ENCODE measurements at regions not wholly inside any gene's neighbourhood (a gene's known extent, or its start where the extent isn't known, plus 50 kb on each side); places are given as distances from the start of the nearest gene placed in this dataset.

DNA sequence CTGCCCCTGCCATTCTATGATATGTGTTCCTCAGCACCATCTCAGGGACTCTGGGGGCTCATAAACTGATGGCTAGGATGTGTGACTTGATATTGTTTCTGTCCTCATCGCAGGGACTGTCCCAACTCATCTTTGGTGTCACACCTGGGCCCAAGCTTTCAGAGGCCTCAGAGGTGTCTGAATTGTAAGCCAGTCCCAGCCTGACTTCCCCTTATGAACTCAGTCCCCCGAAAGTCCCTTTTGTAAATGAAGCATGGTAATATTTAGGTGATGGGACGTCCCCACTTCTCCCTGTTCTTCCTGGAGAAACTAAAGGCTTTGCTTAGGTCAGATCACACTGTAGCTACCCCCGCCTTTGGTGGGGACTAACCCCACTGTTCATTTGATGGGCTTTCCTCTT, 142.4 kb upstream of the TLE3 start (continued):
- TF ChIP-seq, protein P1, sequence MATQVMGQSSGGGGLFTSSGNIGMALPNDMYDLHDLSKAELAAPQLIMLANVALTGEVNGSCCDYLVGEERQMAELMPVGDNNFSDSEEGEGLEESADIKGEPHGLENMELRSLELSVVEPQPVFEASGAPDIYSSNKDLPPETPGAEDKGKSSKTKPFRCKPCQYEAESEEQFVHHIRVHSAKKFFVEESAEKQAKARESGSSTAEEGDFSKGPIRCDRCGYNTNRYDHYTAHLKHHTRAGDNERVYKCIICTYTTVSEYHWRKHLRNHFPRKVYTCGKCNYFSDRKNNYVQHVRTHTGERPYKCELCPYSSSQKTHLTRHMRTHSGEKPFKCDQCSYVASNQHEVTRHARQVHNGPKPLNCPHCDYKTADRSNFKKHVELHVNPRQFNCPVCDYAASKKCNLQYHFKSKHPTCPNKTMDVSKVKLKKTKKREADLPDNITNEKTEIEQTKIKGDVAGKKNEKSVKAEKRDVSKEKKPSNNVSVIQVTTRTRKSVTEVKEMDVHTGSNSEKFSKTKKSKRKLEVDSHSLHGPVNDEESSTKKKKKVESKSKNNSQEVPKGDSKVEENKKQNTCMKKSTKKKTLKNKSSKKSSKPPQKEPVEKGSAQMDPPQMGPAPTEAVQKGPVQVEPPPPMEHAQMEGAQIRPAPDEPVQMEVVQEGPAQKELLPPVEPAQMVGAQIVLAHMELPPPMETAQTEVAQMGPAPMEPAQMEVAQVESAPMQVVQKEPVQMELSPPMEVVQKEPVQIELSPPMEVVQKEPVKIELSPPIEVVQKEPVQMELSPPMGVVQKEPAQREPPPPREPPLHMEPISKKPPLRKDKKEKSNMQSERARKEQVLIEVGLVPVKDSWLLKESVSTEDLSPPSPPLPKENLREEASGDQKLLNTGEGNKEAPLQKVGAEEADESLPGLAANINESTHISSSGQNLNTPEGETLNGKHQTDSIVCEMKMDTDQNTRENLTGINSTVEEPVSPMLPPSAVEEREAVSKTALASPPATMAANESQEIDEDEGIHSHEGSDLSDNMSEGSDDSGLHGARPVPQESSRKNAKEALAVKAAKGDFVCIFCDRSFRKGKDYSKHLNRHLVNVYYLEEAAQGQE (IDR thresholded peaks at IDR 0.05; ENCODE audit: borderline replicate concordance): no peak
- TF ChIP-seq, protein P1 (CRISPR knock-in tag; IDR thresholded peaks at IDR 0.05; ENCODE audit: low read depth): no peak
- TF ChIP-seq RBM14 (IDR thresholded peaks at IDR 0.05; ENCODE audit: borderline replicate concordance, insufficient read depth, low read depth, low read length) (no peak), ZNF699 (CRISPR knock-in tag; IDR thresholded peaks at IDR 0.05; ENCODE audit: insufficient replicate concordance) (no peak), CBFB (CRISPR knock-in tag; IDR thresholded peaks at IDR 0.05) (no peak), RBM25 (IDR thresholded peaks at IDR 0.05; ENCODE audit: low read depth, low read length, severe bottlenecking) (no peak), NFYB (IDR thresholded peaks at IDR 0.05; ENCODE audit: extremely low read depth, insufficient read length) (no peak), PTBP1 (IDR thresholded peaks at IDR 0.05; ENCODE audit: low read depth, low read length) (no peak), SMARCB1 (IDR thresholded peaks at IDR 0.05; ENCODE audit: insufficient read length, low read depth) (no peak), ZBTB17 (CRISPR knock-in tag; IDR thresholded peaks at IDR 0.05) (no peak)
- TF ChIP-seq, protein P2, sequence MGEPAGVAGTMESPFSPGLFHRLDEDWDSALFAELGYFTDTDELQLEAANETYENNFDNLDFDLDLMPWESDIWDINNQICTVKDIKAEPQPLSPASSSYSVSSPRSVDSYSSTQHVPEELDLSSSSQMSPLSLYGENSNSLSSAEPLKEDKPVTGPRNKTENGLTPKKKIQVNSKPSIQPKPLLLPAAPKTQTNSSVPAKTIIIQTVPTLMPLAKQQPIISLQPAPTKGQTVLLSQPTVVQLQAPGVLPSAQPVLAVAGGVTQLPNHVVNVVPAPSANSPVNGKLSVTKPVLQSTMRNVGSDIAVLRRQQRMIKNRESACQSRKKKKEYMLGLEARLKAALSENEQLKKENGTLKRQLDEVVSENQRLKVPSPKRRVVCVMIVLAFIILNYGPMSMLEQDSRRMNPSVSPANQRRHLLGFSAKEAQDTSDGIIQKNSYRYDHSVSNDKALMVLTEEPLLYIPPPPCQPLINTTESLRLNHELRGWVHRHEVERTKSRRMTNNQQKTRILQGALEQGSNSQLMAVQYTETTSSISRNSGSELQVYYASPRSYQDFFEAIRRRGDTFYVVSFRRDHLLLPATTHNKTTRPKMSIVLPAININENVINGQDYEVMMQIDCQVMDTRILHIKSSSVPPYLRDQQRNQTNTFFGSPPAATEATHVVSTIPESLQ (CRISPR knock-in tag; IDR thresholded peaks at IDR 0.05): no peak
